Stimulated activated CD8-positive, alpha-beta memory T cell treated with anti-CD3 and anti-CD28 coated beads, Interleukin-12 subunit alpha, Interleukin-12 subunit beta, amount 100 ng/mL, for 24 hours (primary cell): ENCODE measurements at regions not wholly inside any gene's neighbourhood (a gene's known extent, or its start where the extent isn't known, plus 50 kb on each side); places are given as distances from the start of the nearest gene placed in this dataset.

ENCODE experiments used
- DNase-seq: peaks from one replicate; pipeline ENCODE4 v3.0.0-alpha.2; 2020; ENCODE audit errors: extremely low read depth

GRCh38 chr5:68479524-68479923 lies 264.0 kb downstream of the PIK3R1 start:
- no peak for DNase-seq

- DNase-seq = no peak
These were observed 264.9 kb downstream of the PIK3R1 start for GRCh38 chr5:68480335-68480940.

GRCh38 chr5:68482199-68482598 lies 266.6 kb downstream of the PIK3R1 start:
- DNase-seq = no peak

GRCh38 chr5:68484307-68485068 lies 268.9 kb downstream of the PIK3R1 start:
- no peak for DNase-seq

GRCh38 chr5:68489556-68489955 lies 274.0 kb downstream of the PIK3R1 start:
- DNase-seq = no peak

GRCh38 chr5:68490406-68490805 lies 274.9 kb downstream of the PIK3R1 start:
- DNase-seq = no peak

GRCh38 chr5:68494771-68495170 lies 279.2 kb downstream of the PIK3R1 start:
- no peak for DNase-seq

GRCh38 chr5:68499987-68500386 lies 284.4 kb downstream of the PIK3R1 start:
- no peak for DNase-seq

- no peak for DNase-seq
These were observed 285.3 kb downstream of the PIK3R1 start for GRCh38 chr5:68500813-68501212.

- DNase-seq = no peak
These were observed 287.0 kb downstream of the PIK3R1 start for GRCh38 chr5:68502531-68502930.

- no peak for DNase-seq
These were observed 288.8 kb downstream of the PIK3R1 start for GRCh38 chr5:68504306-68504705.

GRCh38 chr5:68505917-68506860 lies 290.6 kb downstream of the PIK3R1 start:
- no peak for DNase-seq

GRCh38 chr5:68515514-68515913 lies 300.0 kb downstream of the PIK3R1 start:
- DNase-seq = no peak

GRCh38 chr5:68518286-68518685 lies 302.7 kb downstream of the PIK3R1 start:
- no peak for DNase-seq

- DNase-seq = no peak
These were observed 303.6 kb downstream of the PIK3R1 start for GRCh38 chr5:68519143-68519542.

- no peak for DNase-seq
These were observed 306.2 kb downstream of the PIK3R1 start for GRCh38 chr5:68521776-68522175.

- DNase-seq = no peak
These were observed 307.3 kb downstream of the PIK3R1 start for GRCh38 chr5:68522863-68523262.

- DNase-seq = no peak
These were observed 313.3 kb downstream of the PIK3R1 start for GRCh38 chr5:68528821-68529273.

- no peak for DNase-seq
These were observed 314.0 kb downstream of the PIK3R1 start for GRCh38 chr5:68529581-68529980.

- DNase-seq = no peak
These were observed 316.4 kb downstream of the PIK3R1 start for GRCh38 chr5:68531970-68532369.

- no peak for DNase-seq
These were observed 317.5 kb downstream of the PIK3R1 start for GRCh38 chr5:68533051-68533450.

- no peak for DNase-seq
These were observed 318.1 kb downstream of the PIK3R1 start for GRCh38 chr5:68533571-68534084.
